NCI-H2196 (cell line): ENCODE measurements at regions not wholly inside any gene's neighbourhood (a gene's known extent, or its start where the extent isn't known, plus 50 kb on each side); places are given as distances from the start of the nearest gene placed in this dataset.

Source experiments
- DNase-seq: peaks from one replicate; lab custom pipeline; 2025; ENCODE audit not compliant: unreplicated experiment; lab: John Stamatoyannopoulos, UW

DNA sequence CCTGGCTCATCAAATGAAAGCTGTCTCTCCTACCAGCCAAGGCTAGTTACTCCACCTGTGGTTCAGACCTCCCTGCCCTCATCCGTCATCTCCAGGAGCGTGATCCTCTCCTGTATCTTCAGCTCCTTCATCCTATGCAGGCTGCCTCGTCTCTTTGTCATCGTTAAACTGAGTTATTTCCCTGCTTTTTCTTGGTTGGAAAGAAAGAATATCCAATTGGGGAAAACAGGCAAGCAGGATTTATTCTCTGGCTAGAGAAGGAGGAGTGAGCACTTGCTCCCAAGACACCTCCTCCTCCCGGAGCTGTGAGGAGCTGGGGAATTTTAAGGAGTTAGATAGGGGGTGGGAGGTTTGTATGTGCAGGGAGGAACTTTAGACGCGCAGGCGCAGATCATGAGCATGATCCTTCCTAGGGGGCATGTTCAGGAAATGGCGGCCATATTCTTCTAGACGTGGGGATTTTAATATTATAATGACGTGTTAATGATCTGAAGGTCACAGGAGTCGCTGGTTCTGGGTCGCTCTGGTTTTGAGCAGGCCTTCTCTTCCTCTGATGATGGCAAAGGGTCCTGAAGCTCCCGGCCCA is 156.4 kb upstream of the KL start:
- DNase-seq, result no peak

DNA sequence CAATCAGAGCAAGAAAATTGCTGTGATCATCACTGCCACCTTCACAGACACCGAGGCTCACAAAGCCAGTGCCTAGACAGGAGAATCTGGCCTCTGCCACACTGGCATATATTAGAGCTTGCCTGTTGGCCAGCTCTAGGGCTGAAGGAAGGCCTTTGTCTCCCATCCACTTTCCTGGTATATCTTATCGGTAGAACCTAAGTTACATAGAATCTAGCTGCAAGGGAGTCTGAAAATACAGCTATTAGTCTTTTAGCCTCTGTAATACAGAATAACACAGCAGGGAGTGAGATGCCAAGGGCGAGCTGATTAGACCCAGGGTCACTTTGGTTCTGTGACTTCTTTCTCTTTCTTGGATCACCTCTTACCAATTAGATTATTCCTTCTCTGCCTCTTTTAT is 154.9 kb upstream of the KL start:
- DNase-seq, result no peak

DNA sequence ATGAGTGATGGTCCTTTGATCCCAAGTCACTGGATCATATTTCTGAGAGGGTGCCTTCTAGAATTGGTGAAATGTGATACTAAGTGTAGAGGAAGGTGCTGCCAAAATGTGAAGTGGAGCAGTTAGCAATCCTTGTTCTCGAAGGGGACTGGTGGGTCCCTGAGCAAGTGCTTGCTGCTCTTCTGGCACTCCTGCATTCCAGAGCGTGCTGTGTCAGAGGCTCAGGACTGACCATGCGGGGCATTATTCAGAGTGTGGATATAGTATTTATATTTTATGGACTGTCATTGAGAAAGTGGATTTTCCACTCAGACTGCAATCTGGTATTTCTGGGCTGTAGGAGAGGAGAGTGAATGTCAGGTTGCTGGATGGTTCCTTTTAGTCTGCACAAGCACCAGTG is 152.6 kb upstream of the KL start:
- DNase-seq, result no peak

DNA sequence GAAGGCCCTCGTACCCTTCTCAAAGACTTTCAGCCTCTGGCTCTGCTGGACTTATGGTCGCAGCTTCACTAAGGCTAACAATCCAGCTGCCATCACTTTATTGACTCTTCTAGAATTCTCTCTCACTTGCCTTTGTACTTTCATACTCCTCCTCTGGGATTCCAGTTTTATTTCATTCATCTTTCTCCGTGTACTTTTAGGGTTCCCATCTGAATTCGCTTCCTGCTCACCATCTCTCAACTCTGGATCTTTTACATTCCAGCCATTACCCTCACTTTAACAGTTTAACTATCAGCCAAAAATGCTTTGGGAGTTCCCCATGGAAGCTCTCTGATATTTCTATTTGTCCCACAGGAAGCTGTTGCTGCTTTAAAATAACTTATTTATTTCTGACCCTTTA is 149.3 kb upstream of the KL start:
- DNase-seq, result no peak

DNA sequence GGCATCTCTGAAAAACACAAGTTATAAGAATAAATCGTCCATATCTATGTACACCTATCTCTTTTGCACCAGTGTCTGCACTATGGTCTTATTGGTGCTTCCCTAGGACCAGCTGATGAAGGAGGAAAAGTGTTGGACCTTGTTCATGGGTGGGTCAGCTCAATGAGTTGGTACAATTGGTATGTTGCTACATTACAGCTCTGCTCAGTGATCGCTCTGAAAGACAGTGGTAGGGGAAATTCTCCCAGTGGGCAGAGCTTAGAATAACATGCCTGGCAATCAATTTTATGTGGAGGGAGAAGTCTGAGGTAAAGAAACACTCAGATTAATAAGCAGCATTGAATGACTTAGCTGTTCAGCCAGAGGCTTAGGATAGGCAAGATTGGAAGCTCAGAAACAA is 138.7 kb upstream of the KL start:
- no peak for DNase-seq

DNA sequence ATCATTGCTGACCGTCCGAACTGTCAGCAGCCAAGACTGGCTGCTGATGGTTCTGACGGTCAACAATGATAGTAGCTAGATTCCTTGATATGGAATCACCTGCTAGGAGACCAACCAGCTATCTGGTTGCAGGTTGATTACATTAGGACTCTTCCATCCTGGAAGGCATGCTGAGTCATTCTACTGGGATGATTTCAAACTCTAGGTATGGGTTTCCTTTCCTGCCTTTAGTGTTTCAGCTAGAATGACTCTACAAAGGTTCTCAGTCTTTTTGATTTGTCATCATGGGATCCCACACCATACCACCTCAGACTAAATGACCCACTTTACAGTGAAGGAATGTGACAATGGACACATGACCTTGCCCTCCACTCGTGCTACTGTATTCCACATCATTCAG is 138.1 kb upstream of the KL start:
- no peak for DNase-seq

DNA sequence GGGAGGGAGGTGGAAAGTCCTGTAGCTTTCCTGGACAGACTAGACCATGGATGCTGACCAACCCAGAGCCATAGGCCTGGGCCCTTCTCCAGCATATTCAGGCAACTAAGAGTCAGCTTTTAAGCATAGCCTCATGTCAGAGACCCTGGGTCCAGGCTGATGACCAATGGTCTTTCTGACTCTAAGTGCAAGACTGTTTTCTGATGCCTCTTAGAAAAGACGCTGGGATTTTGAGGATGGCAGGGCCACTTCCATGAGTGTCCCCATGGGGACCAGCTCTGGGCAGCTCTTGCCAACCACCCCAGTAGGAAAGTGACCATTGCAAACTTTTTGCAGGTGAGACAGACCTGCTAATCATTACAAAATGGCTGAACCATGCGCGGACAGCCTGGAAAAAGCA is 135.6 kb upstream of the KL start:
- no peak for DNase-seq

DNA sequence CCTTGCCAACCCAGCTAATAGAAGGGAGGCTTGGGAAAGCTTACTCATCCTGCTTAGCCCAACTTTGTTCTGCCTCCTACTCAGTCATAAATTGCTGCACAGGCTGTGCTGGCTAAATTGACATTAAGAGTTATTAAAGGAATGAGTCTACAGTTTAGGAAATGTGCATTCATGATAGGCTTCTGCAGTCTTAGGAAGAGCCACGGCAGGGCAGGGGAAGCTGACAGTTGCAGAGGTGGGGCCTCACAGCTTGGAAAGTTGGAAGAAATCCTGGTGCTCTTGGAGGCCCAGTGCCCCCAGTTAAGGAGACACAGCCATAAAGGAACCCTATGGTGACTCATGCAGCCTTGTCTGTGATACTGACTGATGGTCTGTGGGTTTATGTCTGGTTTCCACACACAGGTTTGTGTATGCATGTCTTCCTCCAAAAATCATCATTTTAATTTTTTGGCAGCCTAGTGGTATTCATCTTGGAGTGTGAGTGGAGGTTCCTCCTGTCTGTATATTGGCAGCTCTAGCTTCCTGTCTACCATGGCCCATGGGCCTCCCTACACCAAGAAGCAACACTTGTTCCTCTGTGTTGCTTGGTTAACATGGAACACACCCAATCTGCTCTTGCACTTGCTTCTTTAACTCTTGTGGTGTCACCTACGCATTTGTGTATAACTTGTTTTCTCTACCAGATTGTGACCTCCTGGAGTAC is 135.0 kb upstream of the KL start:
- no peak for DNase-seq

DNA sequence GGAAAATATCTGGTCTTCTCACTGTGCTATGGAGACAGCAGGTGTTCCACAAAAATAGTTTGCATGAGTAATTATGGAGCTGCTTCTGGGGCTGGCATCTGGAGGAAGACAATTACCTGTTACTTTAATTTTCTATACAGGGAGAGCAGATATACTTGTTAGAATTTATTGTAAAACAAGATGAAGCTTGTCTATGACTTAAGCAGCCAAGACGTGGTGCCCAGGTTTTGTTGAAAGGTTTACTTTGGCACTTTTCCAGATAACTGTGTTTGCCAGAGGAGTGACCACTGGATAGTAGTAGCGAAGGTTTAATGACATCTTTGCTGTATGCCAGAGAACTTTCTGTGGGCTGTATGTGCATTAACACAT is 134.5 kb upstream of the KL start:
- DNase-seq, result peak; percentile 56

DNA sequence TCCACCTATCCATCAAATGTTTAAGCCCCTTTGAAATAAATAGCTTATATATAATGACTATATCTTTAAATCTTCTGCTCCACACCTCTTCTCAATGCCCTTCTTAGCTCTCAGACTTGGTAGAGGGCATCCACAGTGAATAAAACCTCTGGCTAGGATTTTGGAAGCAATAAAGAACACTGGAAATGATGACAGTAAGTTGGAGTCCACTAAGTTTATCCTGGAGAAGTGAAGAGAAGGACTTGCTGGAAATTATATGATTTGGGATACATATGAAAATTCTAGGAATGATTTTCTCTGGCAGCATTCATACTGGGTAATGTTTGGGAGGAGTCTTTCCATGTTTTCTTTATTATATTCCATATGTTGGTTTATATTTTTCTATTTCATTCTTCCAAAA is 133.5 kb upstream of the KL start:
- DNase-seq, result no peak

DNA sequence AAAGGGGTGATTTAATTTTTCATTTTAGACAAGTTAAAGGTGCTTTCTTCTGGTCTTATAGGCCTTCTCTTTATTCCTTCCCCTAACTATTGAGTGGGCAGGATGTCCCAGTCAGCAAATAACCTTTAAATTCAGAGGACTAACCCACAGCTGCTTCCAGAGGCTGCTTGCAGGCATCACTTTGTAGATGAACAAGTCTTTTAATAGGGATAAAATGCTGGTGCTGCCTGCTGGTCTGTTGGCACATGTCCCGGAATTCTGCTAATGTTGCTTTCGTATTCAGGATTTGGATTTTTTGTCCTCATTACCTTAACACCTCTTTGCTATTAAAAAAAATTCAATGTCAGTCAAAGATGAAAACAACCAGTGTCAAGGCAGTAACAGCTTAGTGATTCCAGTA is 132.7 kb upstream of the KL start:
- peak; percentile 6 for DNase-seq

DNA sequence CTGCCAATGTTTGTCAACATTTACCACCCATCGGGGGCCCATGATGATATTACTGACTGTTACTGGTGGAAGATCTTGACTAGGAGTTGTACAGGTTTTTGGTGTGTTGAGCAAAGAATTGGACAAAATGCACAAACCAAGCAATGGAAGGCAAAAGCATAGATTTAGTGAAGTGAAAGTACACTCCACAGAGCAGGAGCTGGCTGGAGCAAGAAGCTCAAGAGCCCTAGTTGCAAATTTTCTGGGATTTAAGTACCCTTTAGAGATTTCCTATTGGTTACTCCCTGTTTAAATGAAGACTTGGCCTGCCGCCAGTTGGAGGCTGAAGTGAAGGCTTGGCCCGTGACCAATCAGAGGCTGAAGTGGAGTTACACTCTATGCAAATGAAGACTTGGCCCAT is 128.6 kb upstream of the KL start:
- no peak for DNase-seq

DNA sequence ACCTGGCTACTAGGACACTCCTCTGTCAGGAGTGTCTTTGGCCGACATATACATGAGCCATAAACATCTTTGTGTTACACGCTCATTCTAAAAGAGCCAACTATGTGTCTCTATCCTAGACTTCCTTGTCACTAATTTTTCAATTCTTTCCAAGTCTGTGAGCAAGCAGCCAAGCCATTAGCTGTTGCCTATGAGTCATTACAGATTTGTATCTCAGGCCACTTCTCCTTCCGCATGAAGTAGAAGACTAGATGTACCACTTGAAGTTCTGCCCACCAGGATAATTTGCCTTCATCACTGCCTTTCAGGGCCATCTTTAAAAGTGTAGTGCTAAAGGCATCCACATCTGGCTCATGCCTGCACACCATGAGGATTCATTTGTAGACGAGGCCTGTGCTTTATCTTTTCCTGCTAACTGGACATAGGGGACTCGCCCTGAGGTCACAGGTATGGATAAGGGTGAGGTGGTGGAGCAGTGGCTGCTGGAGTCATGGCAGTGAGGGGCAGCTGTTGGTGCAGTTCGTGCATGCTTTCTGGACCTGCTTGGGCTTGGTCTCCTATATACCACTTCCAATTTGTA is 126.1 kb upstream of the KL start:
- no peak for DNase-seq

DNA sequence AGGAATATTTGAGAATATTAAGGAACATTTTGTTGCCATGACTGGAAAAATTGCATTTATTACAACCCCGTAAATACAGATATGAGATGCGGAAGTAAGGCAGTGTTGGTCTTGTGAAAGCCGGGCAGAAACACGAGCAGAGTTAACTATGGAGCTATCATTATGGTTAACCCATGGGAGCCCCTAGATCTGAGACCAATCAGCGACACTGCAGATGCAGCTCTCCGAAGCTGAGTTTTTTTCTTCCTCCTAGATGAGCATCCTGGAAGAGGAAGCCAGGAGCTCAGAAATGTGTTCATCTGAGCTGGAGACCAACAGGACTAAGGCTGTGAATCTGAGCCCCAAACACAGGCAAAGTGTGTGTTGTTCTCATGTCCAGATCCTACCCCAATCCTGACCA is 123.0 kb upstream of the KL start:
- no peak for DNase-seq

DNA sequence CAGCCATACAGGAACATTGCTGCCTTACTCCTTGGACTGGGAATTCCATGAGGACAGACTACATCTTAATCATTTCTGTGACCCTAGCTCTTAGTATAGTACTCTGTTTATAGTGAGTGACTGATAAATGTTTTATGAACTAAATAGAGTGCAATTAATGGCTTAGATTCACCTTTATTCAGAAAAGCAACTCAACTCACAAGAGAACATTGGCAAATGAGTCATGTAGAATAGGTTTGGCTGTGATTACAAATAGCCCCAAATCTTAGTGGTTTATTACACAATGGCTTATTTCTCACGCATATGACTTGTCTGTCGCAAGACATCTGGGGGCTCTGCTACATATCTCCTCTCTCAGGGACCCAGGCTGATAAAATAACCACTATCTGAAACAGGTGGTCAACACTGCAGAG is 121.6 kb upstream of the KL start:
- no peak for DNase-seq

DNA sequence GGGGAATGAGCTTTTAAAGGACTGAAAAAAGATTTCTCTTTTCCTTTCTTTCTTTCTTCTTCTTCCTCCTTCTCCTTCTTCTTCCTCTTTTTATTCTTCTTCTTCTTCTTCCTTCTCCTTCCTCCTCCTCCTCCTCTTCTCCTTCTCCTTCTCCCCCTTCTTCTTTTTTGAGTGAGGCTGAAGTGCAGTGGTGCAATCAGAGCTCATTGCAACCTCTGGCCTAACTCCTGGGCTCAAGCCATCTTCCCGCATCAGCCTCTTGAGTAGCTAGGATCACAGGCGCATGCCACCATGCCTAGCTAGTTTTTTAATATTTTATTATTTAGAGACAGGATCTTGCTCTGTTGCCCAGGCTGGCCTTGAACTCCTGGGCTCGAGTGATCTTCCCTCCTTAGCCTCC is 120.9 kb upstream of the KL start:
- no peak for DNase-seq

DNA sequence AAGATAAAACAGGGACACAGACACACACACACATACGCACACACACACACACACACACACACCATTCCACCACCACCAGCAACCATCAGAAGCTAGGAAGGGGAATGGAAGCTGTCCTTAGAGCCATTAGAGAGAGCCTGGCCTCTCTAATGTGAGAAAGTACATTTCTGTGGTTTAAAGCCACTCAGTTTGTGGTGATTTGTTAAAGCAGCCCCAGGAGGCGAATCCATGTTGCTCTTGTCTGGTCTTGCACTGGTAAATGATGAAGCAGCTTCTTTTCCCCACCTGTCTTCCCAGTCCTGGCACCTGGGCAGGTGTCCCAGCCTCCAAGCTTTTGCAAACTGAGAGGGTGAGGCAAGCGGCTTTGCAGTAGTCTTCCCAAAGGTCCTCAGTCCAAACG is 118.9 kb upstream of the KL start:
- DNase-seq, result no peak

DNA sequence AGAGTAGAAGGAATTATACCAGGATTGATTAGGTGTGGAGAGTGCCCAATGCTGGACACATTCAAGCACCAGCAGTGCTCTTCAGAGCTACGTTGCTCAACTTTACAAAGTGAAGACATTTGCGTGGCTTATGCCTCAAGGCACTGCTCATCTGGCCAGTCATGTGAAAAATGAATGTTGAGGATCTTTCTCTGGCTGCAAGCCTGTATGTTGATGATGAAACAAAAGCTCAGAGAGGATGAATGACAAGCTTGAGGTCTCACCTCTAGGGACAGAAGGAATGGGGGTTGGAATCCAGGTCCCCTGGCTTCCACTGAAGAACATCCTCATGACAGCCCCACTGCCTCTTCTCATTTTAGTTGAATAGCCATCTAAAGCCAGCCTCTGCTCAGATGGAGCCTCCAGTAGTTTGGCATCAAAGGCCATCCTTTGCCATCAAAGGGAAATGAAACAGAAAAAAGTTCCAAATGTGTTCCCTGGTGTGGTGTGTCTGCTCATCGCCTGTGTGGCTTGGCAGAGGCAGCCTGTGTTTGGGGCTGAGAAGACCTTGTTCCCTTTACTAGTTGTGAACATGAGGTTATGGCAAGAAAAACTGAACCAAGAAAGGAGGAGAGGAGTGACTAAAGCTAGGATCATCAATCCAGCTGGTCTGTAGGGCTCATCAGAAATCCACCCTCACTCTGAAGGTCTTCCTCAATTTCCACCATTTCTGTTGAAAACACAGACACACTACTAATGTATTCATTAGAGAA is 114.0 kb upstream of the KL start:
- DNase-seq, result no peak

DNA sequence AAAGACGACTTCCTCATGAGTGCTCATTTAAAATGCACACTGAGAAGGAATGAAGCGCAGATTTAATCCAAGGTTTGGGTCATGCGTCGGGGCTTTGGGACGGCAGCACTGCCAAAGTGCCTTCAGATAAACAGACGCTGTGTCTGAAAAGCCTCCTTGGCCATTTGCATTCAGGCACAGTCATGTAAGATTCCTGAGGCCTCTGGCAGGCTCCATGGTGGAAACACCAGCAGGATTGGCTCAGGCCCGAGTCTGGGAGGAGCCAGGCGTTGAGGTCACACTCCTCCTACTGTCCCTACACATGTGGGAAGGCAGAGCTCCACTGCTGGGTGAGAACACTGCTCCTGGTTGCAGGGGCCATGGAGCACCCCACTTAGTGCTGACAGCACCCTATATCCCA is 113.3 kb upstream of the KL start:
- DNase-seq, result no peak

DNA sequence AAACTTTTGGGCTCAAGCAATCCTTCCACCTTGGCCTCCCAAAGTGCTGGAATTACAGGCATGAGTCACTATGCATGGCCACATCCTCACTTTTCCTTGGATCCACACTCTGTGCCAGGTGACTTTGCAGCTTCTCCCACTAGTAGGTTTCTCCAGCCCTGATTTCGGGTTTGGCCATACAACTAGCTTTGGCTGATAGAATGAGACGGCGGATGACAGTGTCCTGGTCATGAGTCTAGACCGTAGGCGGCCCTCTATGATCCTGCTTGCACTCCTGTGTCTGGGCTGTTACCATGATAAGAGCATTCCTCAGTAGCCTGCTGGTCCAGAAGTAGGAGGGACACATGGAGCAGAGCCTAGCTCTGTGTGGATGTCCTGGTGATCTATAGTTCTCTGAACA is 112.5 kb upstream of the KL start:
- DNase-seq, result no peak

DNA sequence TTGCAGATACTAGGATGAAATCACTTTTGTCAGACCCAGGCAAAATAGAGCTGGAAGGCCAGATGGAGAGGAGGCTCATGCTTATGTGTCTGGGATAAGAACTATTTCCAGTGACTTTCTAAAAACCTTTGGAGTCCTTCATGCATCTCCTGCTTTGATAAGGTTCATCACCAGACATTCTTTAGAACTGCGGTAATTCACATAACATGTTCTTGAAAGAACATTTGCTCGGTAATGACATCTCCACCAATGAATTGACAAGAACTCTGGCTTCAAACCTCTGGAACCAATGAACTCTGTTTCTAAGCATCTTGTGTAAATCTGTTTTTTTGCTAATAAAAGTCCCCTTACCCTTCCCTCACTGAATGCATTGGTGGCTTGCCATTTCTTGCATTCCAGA is 112.0 kb upstream of the KL start:
- no peak for DNase-seq
